GM18508 (cell line): ENCODE measurements at regions not wholly inside any gene's neighbourhood (a gene's known extent, or its start where the extent isn't known, plus 50 kb on each side); places are given as distances from the start of the nearest gene placed in this dataset.

ENCODE experiments used
- ATAC-seq: cut with Tn5 transposase; IDR thresholded peaks from one replicate; pipeline ENCODE4 v1.9.1; 2021; ENCODE audit warnings: moderate number of reproducible peaks; ENCODE audit not compliant: insufficient read depth, unreplicated experiment

- no peak for ATAC-seq
These were observed 334.0 kb downstream of the SOX2 start for GRCh38 chr3:182045736-182046135.

- no peak for ATAC-seq
These were observed 334.5 kb downstream of the SOX2 start for GRCh38 chr3:182046166-182046764.

GRCh38 chr3:182050932-182051331 lies 339.2 kb downstream of the SOX2 start:
- ATAC-seq, result no peak

- no peak for ATAC-seq
These were observed 340.6 kb downstream of the SOX2 start for GRCh38 chr3:182052332-182052731.

- ATAC-seq, result no peak
These were observed 341.0 kb downstream of the SOX2 start for GRCh38 chr3:182052757-182053156.

GRCh38 chr3:182058488-182058887 lies 346.8 kb downstream of the SOX2 start:
- ATAC-seq, result peak; percentile 49

- ATAC-seq, result no peak
These were observed 352.0 kb downstream of the SOX2 start for GRCh38 chr3:182063742-182064141.

- ATAC-seq, result no peak
These were observed 355.7 kb downstream of the SOX2 start for GRCh38 chr3:182067423-182067822.

GRCh38 chr3:182078316-182078715 lies 366.6 kb downstream of the SOX2 start:
- ATAC-seq, result no peak

GRCh38 chr3:182078929-182079328 lies 367.2 kb downstream of the SOX2 start:
- ATAC-seq, result no peak

- ATAC-seq, result no peak
These were observed 369.4 kb downstream of the SOX2 start for GRCh38 chr3:182081096-182081495.

GRCh38 chr3:182083112-182083511 lies 371.4 kb downstream of the SOX2 start:
- no peak for ATAC-seq

- ATAC-seq, result no peak
These were observed 381.0 kb downstream of the SOX2 start for GRCh38 chr3:182092662-182093262.

GRCh38 chr3:182094321-182094720 lies 382.6 kb downstream of the SOX2 start:
- no peak for ATAC-seq

GRCh38 chr3:182104881-182105280 lies 393.2 kb downstream of the SOX2 start:
- ATAC-seq, result no peak

GRCh38 chr3:182105875-182106274 lies 394.1 kb downstream of the SOX2 start:
- ATAC-seq, result no peak

GRCh38 chr3:182108371-182108770 lies 396.6 kb downstream of the SOX2 start:
- ATAC-seq, result no peak

GRCh38 chr3:182111967-182112366 lies 400.2 kb downstream of the SOX2 start:
- ATAC-seq, result no peak

GRCh38 chr3:182115328-182116015 lies 403.7 kb downstream of the SOX2 start:
- ATAC-seq, result no peak

- no peak for ATAC-seq
These were observed 404.7 kb downstream of the SOX2 start for GRCh38 chr3:182116386-182116785.

GRCh38 chr3:182117131-182117530 lies 405.4 kb downstream of the SOX2 start:
- no peak for ATAC-seq

- ATAC-seq, result no peak
These were observed 405.9 kb downstream of the SOX2 start for GRCh38 chr3:182117583-182117982.
